HepG2 (cell line): ENCODE measurements at regions not wholly inside any gene's neighbourhood (a gene's known extent, or its start where the extent isn't known, plus 50 kb on each side); places are given as distances from the start of the nearest gene placed in this dataset.

Experiments
- ATAC-seq: fragments of 200-7000 bp; cut with Tn5 transposase; 3 replicates; pipeline ENCODE4 v1.9.1; 2020; ENCODE audit warnings: mild to moderate bottlenecking, moderate library complexity
- BruUV-seq: library from RNA; stranded (reverse); fragments of 400-500 nt; replicated peaks from 2 replicates; lab custom pipeline; 2021; lab: Mats Ljungman, UMichigan
- CTCF ChIA-PET: fragments of 300-600 bp; formaldehyde crosslinking; extraction: SDS; loops from one replicate; lab custom pipeline; 2021; ENCODE audit warnings: low total read pairs, inconsistent platforms, low intra/inter-chr PET ratio; lab: Yijun Ruan, JAX
- POLR2A ChIA-PET: fragments of 350-600 bp; sonication (Branson Sonifier 250); formaldehyde crosslinking; loops from one replicate; lab custom pipeline; 2020; ENCODE audit warnings: antibody characterized with exemption, inconsistent platforms; lab: Yijun Ruan, JAX
- DNase-seq: peaks from one replicate; pipeline ENCODE4 v3.0.0-alpha.2; 2015; ENCODE audit warnings: low spot score
- FAIRE-seq: peaks from 3 replicates; lab custom pipeline; 2011; peaks lifted over from hg19 to GRCh38; lab: Jason Lieb, UNC
- H2AFZ ChIP-seq: one replicate; pipeline ENCODE4 v1.6.1; 2011; ENCODE audit warnings: low read length, inconsistent platforms
- H3K27ac ChIP-seq: fragments of 300-600 bp; 3 replicates; pipeline ENCODE4 v1.8.0; 2011; ENCODE audit warnings: mixed run types, mild to moderate bottlenecking, mixed read lengths, low read length, inconsistent platforms; ENCODE audit not compliant: insufficient read depth; ENCODE audit errors: extremely low read length
- H3K27me3 ChIP-seq, 2 experiments: fragments of 200-600 bp in 1 of 2; 2 replicates in 1 of 2; 3 replicates in 1 of 2; pipeline versions ENCODE4 v1.6.0 to v1.8.0; 2011; ENCODE audit warnings: low read length in 2 of 2, mild to moderate bottlenecking in 2 of 2, moderate library complexity in 2 of 2, inconsistent platforms in 1 of 2; ENCODE audit not compliant: insufficient read depth in 2 of 2, control insufficient read depth in 1 of 2
- H3K36me3 ChIP-seq, 2 experiments: fragments of 200-600 bp in 1 of 2; replicated peaks in 1 of 2; 2 replicates in 1 of 2; 3 replicates in 1 of 2; pipeline versions ENCODE4 v1.5.1 to v1.8.0; 2011; ENCODE audit warnings: low read length in 2 of 2, inconsistent platforms in 1 of 2; ENCODE audit not compliant: insufficient read depth in 2 of 2, control insufficient read depth in 1 of 2
- H3K4me1 ChIP-seq: 2 replicates; pipeline ENCODE4 v1.5.1; 2012; ENCODE audit warnings: low read length, inconsistent platforms; ENCODE audit not compliant: insufficient read depth
- H3K4me2 ChIP-seq: 2 replicates; pipeline ENCODE4 v1.6.0; 2011; ENCODE audit warnings: low read depth, low read length, inconsistent platforms
- H3K4me3 ChIP-seq, 3 experiments: fragments of 200-600 bp in 1 of 3; sonication (generic), shearing (Covaris generic) in 1 of 3; replicated peaks in 1 of 3; 2 replicates each; pipeline ENCODE4 v1.5.1; 2011 to 2016; ENCODE audit warnings: low read length in 3 of 3, inconsistent platforms in 2 of 3, low read depth in 2 of 3, mild to moderate bottlenecking in 2 of 3, control low read depth in 1 of 3, mixed read lengths in 1 of 3; ENCODE audit not compliant: insufficient read depth in 1 of 3
- H3K79me2 ChIP-seq: one replicate; pipeline ENCODE4 v1.6.1; 2011; ENCODE audit warnings: low read length, inconsistent platforms; ENCODE audit not compliant: insufficient read depth
- H3K9ac ChIP-seq: 2 replicates; pipeline ENCODE4 v1.6.0; 2011; ENCODE audit warnings: mild to moderate bottlenecking, low read depth, low read length, inconsistent platforms; ENCODE audit not compliant: insufficient read depth
- H3K9me3 ChIP-seq: 2 replicates; pipeline ENCODE4 v1.5.1; 2012; ENCODE audit warnings: mild to moderate bottlenecking, low read length
- H4K20me1 ChIP-seq: 2 replicates; pipeline ENCODE4 v1.6.0; 2011; ENCODE audit warnings: inconsistent platforms, mild to moderate bottlenecking, low read length, moderate library complexity; ENCODE audit not compliant: insufficient read depth
- MZF1 ChIP-seq: sonication (generic); formaldehyde crosslinking; IDR thresholded peaks from 2 replicates; pipeline ENCODE4 v1.8.1; 2023; ENCODE audit warnings: mild to moderate bottlenecking, missing genetic modification reagents, borderline replicate concordance
- NPAS2 ChIP-seq: sonication (generic); formaldehyde crosslinking; IDR thresholded peaks from 2 replicates; pipeline ENCODE4 v1.8.0; 2022; ENCODE audit warnings: mild to moderate bottlenecking, missing genetic modification reagents, borderline replicate concordance
- SOX13 ChIP-seq, 3 experiments: fragments of 450-650 bp in 1 of 3; sonication (generic) in 1 of 3; formaldehyde crosslinking in 1 of 3; IDR thresholded peaks in 2 of 3; conservative IDR thresholded peaks in 1 of 3; 2 replicates each; pipeline versions ENCODE4 v1.5.0 to v1.6.1; 2016 to 2020; ENCODE audit warnings: antibody characterized with exemption in 1 of 3, mild to moderate bottlenecking in 1 of 3, missing compliant biosample characterization in 1 of 3, missing genetic modification reagents in 1 of 3, moderate library complexity in 1 of 3
- SOX5 ChIP-seq: IDR thresholded peaks from 2 replicates; pipeline ENCODE4 v1.6.1; 2016; ENCODE audit warnings: borderline replicate concordance
- WGBS: methylation state at CpG from one replicate; pipeline ENCODE4 v1.1.6; 2017; ENCODE audit warnings: low lambda C conversion rate; 5-methylcytosine and 5-hydroxymethylcytosine counted together
- in situ Hi-C: cut with HindIII; loops from 2 replicates; pipeline ENCODE4 v1.10.0; 2017; ENCODE audit warnings: low pct_unique_long_range_greater_than_20kb; ENCODE audit not compliant: extremely low pct_ligation_motif_present
- intact Hi-C: fragments of 100-400 bp; cut with micrococcal nuclease; formaldehyde crosslinking; loops from one replicate; pipeline ENCODE4 v1.10.0; 2022; ENCODE audit not compliant: unreplicated experiment

DNA sequence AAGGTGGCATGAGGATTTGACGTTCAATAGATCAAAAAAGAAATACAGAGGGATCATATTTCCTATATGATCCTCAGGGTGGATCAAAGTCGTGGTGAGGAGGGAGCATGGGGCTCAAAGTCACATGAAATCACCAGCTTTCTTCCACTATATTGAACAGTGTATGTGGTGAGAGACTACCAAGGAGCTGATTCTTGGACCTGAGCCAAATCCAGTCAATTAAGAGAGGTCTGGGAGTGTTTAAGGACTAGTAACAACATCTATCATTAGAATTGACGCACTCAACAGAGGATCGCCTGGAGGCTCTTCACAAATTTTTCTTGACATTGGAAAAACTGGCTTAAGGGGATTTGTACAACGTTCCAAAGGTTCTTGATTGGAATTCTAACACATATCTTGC lies 267.7 kb upstream of the PROX1 start:
- no peak for TF ChIP-seq NPAS2 (CRISPR knock-in tag)
- CTCF ChIA-PET = no interaction called here

DNA sequence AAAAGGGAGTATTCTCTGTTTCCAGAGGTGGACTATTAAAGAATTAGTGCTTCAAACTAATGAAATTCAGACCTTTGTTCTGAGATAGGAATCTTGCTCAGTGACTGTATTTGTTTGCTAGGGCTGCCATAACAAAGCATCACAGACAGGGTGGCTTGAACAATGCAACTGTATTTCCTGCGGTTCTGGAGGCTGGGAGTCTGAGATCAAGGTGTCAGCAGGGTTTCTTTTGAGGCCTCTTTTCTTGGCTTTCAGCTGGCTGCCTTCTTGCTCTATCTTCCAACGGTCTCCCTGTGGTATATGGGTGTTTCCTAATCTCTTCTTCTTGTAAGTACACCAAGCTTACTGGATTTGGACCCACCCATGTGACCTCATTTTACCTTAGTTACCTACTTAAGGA lies 264.6 kb upstream of the PROX1 start:
- ChIA-PET CTCF (no interaction called here), POLR2A (no interaction called here)
- H3K9ac ChIP-seq = no peak overlapping the region
- no peak; the same call in 2 of the 3 replicates for ATAC-seq
- DNase-seq = no peak
- no peak for FAIRE-seq
- no peaks in the 10 kb centered on the region for H3K79me2 ChIP-seq
- no peaks in the 10 kb centered on the region for H3K9me3 ChIP-seq
- no peak overlapping the region for H2AFZ ChIP-seq
- no peak overlapping the region for H3K4me2 ChIP-seq
- intact Hi-C loops = no loop called here
- no peak overlapping the region for H3K4me3 ChIP-seq
- no peaks in the 10 kb centered on the region for H3K27me3 ChIP-seq
- no peaks in the 10 kb centered on the region for H3K36me3 ChIP-seq
- peaks cover 40% of the 10 kb centered on the region for H3K4me1 ChIP-seq
- TF ChIP-seq SOX5 = peak; percentile 31; the same call in 1 of the 2 replicates
- TF ChIP-seq MZF1 (CRISPR knock-in tag) = no peak
- TF ChIP-seq SOX13 (IDR thresholded peaks at IDR 0.05) = no peak
- TF ChIP-seq SOX13 (CRISPR knock-in tag; conservative IDR thresholded peaks at IDR 0.05 in 1 of 2, IDR thresholded peaks at IDR 0.05 in 1 of 2) = peak in 1 of 2 experiments; percentile 53; a peak in 1 of 4 replicates
- H3K27ac ChIP-seq = no peak overlapping the region
- no TSS peak for BruUV-seq
- H4K20me1 ChIP-seq = no peaks in the 10 kb centered on the region
- WGBS = 72% methylated on average over 2 of the region's 2 CpGs
- in situ Hi-C loops = no loop called here

More for the DNA sequence above, 267.7 kb upstream of the PROX1 start:
- no peak overlapping the region for H3K4me2 ChIP-seq
- ATAC-seq (no peak), DNase-seq (no peak), FAIRE-seq (no peak)
- no peak overlapping the region for H3K4me3 ChIP-seq
- no peak overlapping the region for H2AFZ ChIP-seq
- H3K4me1 ChIP-seq = peaks cover 22% of the 10 kb centered on the region
- in situ Hi-C loops (no loop called here), intact Hi-C loops (no loop called here)
- no peaks in the 10 kb centered on the region for H3K79me2 ChIP-seq
- no peaks in the 10 kb centered on the region for H4K20me1 ChIP-seq
- no peaks in the 10 kb centered on the region for H3K9me3 ChIP-seq
- H3K27me3 ChIP-seq = no peaks in the 10 kb centered on the region
- H3K36me3 ChIP-seq = no peaks in the 10 kb centered on the region
- H3K9ac ChIP-seq = no peak overlapping the region
- no TSS peak for BruUV-seq
- 66% methylated on average over 5 of the region's 5 CpGs for WGBS
- POLR2A ChIA-PET = no interaction called here
- no peak overlapping the region for H3K27ac ChIP-seq
